ENCODE measurements at regions not wholly inside any gene's neighbourhood (a gene's known extent, or its start where the extent isn't known, plus 50 kb on each side); places are given as distances from the start of the nearest gene placed in this dataset.

DNA sequence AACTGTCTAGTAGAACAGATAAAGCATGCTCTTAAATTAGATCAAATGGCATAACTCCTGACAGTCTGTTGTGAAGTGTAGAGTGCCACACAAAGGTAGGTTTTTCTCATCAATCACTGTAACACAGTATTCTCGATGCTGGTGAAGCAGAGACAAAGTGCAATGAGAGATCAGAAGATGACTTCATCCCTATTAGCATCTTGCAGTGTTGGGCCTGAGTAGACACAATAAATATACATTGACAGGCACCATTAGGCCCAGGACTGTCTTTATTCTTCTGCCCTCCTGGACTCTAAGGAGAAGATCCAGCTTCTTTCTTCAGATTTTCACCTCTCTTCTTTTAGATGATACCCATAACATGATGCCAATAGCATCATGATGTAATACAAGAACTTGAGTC, 478.0 kb upstream of the TENM4 start:
- TF ChIP-seq POLR2A (IDR thresholded peaks at IDR 0.05; ENCODE audit: low read depth, low read length), result no peak
- TF ChIP-seq, protein P1, sequence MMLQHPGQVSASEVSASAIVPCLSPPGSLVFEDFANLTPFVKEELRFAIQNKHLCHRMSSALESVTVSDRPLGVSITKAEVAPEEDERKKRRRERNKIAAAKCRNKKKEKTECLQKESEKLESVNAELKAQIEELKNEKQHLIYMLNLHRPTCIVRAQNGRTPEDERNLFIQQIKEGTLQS (IDR thresholded peaks at IDR 0.05; ENCODE audit: borderline replicate concordance, extremely low read depth, low read depth, low read length), result no peak
- TF ChIP-seq SMC3 (IDR thresholded peaks at IDR 0.05; ENCODE audit: borderline replicate concordance, low read length), result no peak
- no peak for TF ChIP-seq IKZF1 (conservative IDR thresholded peaks at IDR 0.05)
- no peak for TF ChIP-seq CHD2 (IDR thresholded peaks at IDR 0.05; ENCODE audit: borderline replicate concordance, low read depth, low read length)
- TF ChIP-seq, protein P2, sequence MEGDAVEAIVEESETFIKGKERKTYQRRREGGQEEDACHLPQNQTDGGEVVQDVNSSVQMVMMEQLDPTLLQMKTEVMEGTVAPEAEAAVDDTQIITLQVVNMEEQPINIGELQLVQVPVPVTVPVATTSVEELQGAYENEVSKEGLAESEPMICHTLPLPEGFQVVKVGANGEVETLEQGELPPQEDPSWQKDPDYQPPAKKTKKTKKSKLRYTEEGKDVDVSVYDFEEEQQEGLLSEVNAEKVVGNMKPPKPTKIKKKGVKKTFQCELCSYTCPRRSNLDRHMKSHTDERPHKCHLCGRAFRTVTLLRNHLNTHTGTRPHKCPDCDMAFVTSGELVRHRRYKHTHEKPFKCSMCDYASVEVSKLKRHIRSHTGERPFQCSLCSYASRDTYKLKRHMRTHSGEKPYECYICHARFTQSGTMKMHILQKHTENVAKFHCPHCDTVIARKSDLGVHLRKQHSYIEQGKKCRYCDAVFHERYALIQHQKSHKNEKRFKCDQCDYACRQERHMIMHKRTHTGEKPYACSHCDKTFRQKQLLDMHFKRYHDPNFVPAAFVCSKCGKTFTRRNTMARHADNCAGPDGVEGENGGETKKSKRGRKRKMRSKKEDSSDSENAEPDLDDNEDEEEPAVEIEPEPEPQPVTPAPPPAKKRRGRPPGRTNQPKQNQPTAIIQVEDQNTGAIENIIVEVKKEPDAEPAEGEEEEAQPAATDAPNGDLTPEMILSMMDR (IDR thresholded peaks at IDR 0.05 in 2 of 3, conservative IDR thresholded peaks at IDR 0.05 in 1 of 3; ENCODE audit: control insufficient read depth in 2 of 3, extremely low read depth in 1 of 3, insufficient read depth in 1 of 3, low read depth in 3 of 3, low read length in 3 of 3), result no peak
- TF ChIP-seq MXI1 (IDR thresholded peaks at IDR 0.05; ENCODE audit: low read depth, low read length), result no peak
- no peak for TF ChIP-seq JUND (IDR thresholded peaks at IDR 0.05; ENCODE audit: low read depth, low read length)
